MM.1S (cell line): ENCODE measurements at regions not wholly inside any gene's neighbourhood (a gene's known extent, or its start where the extent isn't known, plus 50 kb on each side); places are given as distances from the start of the nearest gene placed in this dataset.

Experiments
- DNase-seq: peaks from one replicate; pipeline ENCODE4 v3.0.0-alpha.2; 2015
- H2AFZ ChIP-seq: fragments of 300-600 bp; sonication (generic); 2 replicates; pipeline ENCODE4 v1.6.0; 2016; ENCODE audit warnings: antibody characterized with exemption, low read length
- H3F3A ChIP-seq: fragments of 300-600 bp; sonication (generic); 2 replicates; pipeline ENCODE4 v1.6.1; 2016; ENCODE audit warnings: mild to moderate bottlenecking, antibody characterized with exemption, low read length, moderate library complexity, mixed read lengths; ENCODE audit not compliant: insufficient read depth
- H3K27ac ChIP-seq: fragments of 300-600 bp; sonication (generic); 2 replicates; pipeline ENCODE4 v1.5.1; 2016; ENCODE audit warnings: mild to moderate bottlenecking, low read length
- H3K27me3 ChIP-seq: fragments of 300-600 bp; sonication (generic); replicated peaks from 2 replicates; pipeline ENCODE4 v1.6.0; 2016; ENCODE audit warnings: low read length; ENCODE audit not compliant: insufficient read depth
- H3K36me3 ChIP-seq: fragments of 300-600 bp; sonication (generic); replicated peaks from 2 replicates; pipeline ENCODE4 v1.6.1; 2016; ENCODE audit warnings: mild to moderate bottlenecking, low read length, mixed read lengths; ENCODE audit not compliant: insufficient read depth
- H3K4me1 ChIP-seq: fragments of 300-600 bp; sonication (generic); 2 replicates; pipeline ENCODE4 v1.6.1; 2016; ENCODE audit warnings: low read length, mixed read lengths
- H3K4me2 ChIP-seq: fragments of 300-600 bp; sonication (generic); 2 replicates; pipeline ENCODE4 v1.6.0; 2016; ENCODE audit warnings: low read depth, low read length
- H3K4me3 ChIP-seq: fragments of 300-600 bp; sonication (generic); 2 replicates; pipeline ENCODE4 v1.5.1; 2016; ENCODE audit warnings: low read length, mixed read lengths
- H3K79me2 ChIP-seq: fragments of 300-600 bp; sonication (generic); 2 replicates; pipeline ENCODE4 v1.6.1; 2016; ENCODE audit warnings: mixed run types, low read length, mixed read lengths
- H3K9ac ChIP-seq: fragments of 300-600 bp; sonication (generic); 2 replicates; pipeline ENCODE4 v1.6.1; 2016; ENCODE audit warnings: low read length, mixed read lengths
- H3K9me2 ChIP-seq: fragments of 300-600 bp; sonication (generic); replicated peaks from 2 replicates; pipeline ENCODE4 v1.6.1; 2016; ENCODE audit warnings: mild to moderate bottlenecking, low read length, mixed read lengths; ENCODE audit not compliant: insufficient read depth
- H3K9me3 ChIP-seq: fragments of 300-600 bp; sonication (generic); replicated peaks from 2 replicates; pipeline ENCODE4 v1.6.1; 2016; ENCODE audit warnings: mild to moderate bottlenecking, low read length, mixed read lengths; ENCODE audit not compliant: insufficient read depth
- H4K20me1 ChIP-seq: fragments of 300-600 bp; sonication (generic); 2 replicates; pipeline ENCODE4 v1.6.1; 2016; ENCODE audit warnings: mild to moderate bottlenecking, low read length, moderate library complexity, mixed read lengths; ENCODE audit not compliant: insufficient read depth
- EZH2 ChIP-seq: fragments of 300-600 bp; sonication (generic); optimal IDR thresholded peaks from 2 replicates; pipeline ENCODE3; 2017; ENCODE audit warnings: low read depth, mild to moderate bottlenecking, antibody characterized with exemption, low read length, mixed read lengths
- EZH2phosphoT487 ChIP-seq: fragments of 300-600 bp; sonication (generic); IDR thresholded peaks from 2 replicates; pipeline ENCODE4 v1.6.1; 2018; ENCODE audit warnings: antibody characterized with exemption, low read length
- TF ChIP-seq, protein P1 (sequence below): fragments of 300-600 bp; sonication (generic); IDR thresholded peaks from 2 replicates; pipeline ENCODE4 v1.5.1; 2016; ENCODE audit warnings: antibody characterized with exemption, low read length, mixed read lengths

DNA sequence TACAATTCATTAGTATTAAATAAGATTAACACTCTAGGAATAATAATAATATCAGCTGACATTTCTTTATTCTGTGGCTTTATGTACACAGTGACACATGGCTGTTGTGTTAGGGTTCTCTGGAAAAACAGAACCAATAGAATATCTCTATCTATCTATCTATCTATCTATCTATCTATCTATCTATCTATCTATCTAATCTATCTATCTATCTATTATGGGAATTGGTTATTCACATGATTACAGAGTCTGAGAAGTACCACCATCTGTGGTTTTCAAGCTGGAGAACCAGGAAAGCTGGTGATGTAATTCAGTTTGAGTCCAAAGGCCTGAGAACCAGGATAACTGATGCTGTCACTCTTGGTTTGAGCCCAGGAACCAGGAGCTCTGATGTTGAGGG, 194.1 kb upstream of the MTPN start:
- Histone ChIP-seq H3K9me3 (no peaks in the 10 kb centered on the region), H3K36me3 (no peaks in the 10 kb centered on the region), H4K20me1 (no peaks in the 10 kb centered on the region), H3K27me3 (no peaks in the 10 kb centered on the region), H3K79me2 (no peaks in the 10 kb centered on the region), H3K4me1 (no peaks in the 10 kb centered on the region), H3K27ac (no peak overlapping the region), H2AFZ (no peak overlapping the region), H3F3A (no peaks in the 10 kb centered on the region), H3K4me2 (no peak overlapping the region), H3K9ac (no peak overlapping the region), H3K9me2 (no peaks in the 10 kb centered on the region), H3K4me3 (no peak overlapping the region)
- TF ChIP-seq EZH2 (no peak), EZH2phosphoT487 (no peak)
- TF ChIP-seq, protein P1, sequence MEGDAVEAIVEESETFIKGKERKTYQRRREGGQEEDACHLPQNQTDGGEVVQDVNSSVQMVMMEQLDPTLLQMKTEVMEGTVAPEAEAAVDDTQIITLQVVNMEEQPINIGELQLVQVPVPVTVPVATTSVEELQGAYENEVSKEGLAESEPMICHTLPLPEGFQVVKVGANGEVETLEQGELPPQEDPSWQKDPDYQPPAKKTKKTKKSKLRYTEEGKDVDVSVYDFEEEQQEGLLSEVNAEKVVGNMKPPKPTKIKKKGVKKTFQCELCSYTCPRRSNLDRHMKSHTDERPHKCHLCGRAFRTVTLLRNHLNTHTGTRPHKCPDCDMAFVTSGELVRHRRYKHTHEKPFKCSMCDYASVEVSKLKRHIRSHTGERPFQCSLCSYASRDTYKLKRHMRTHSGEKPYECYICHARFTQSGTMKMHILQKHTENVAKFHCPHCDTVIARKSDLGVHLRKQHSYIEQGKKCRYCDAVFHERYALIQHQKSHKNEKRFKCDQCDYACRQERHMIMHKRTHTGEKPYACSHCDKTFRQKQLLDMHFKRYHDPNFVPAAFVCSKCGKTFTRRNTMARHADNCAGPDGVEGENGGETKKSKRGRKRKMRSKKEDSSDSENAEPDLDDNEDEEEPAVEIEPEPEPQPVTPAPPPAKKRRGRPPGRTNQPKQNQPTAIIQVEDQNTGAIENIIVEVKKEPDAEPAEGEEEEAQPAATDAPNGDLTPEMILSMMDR: no peak
- no peak for DNase-seq

DNA sequence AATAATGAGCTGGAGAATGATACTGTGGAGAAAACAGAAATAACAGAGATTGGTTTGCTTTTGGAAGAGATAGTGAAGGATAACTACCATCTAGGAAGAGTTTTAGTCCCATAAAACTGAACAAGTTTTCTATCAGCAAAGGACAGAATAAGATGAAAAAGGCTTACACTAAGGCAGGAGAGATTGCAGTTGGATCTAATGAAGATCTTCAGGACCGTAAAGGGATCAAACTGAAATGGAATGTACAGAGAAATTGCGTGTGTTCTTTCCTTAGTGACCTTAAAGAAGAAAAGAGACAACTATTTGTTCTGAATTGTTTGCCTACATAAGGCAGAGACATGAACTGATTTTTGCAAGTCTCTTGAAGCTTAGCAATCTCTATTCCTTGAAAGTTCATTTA, 191.7 kb upstream of the MTPN start:
- no peaks in the 10 kb centered on the region for H3K79me2 ChIP-seq
- no peak overlapping the region for H3K9ac ChIP-seq
- no peak overlapping the region for H2AFZ ChIP-seq
- TF ChIP-seq EZH2phosphoT487 (no peak), EZH2 (no peak)
- TF ChIP-seq, protein P1: no peak
- no peak overlapping the region for H3K4me2 ChIP-seq
- no peaks in the 10 kb centered on the region for H3F3A ChIP-seq
- H3K9me2 ChIP-seq: no peaks in the 10 kb centered on the region
- DNase-seq: no peak
- H3K4me3 ChIP-seq: no peak overlapping the region
- no peak overlapping the region for H3K27ac ChIP-seq
- no peaks in the 10 kb centered on the region for H4K20me1 ChIP-seq
- no peaks in the 10 kb centered on the region for H3K36me3 ChIP-seq
- no peaks in the 10 kb centered on the region for H3K27me3 ChIP-seq
- no peaks in the 10 kb centered on the region for H3K4me1 ChIP-seq
- no peaks in the 10 kb centered on the region for H3K9me3 ChIP-seq

DNA sequence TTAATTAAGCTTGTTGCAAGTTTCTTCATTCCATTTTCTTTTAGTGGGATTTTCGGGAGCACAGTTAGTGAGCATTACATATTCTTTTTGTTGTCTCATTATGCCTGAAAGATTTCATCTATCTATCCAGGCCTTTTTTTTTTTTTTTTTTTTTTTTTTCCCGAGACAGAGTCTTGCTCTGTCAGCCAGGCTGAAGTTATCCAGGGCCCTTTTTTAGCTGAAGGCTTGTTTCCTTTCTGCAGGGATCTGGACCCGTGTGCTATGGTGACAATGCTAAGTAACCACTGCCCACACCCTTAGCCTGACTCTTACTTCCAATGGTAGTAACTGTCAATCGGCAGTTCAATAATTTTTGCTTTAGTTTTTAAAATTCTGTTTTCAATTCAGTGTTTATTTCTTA, 190.8 kb upstream of the MTPN start:
- Histone ChIP-seq H3K27me3 (no peaks in the 10 kb centered on the region), H3K9me2 (no peaks in the 10 kb centered on the region), H2AFZ (no peak overlapping the region), H3K79me2 (no peaks in the 10 kb centered on the region), H3K4me1 (no peaks in the 10 kb centered on the region), H4K20me1 (no peaks in the 10 kb centered on the region), H3K9me3 (no peaks in the 10 kb centered on the region), H3K36me3 (no peaks in the 10 kb centered on the region), H3K9ac (no peak overlapping the region), H3K27ac (no peak overlapping the region), H3F3A (no peaks in the 10 kb centered on the region), H3K4me2 (no peak overlapping the region), H3K4me3 (no peak overlapping the region)
- TF ChIP-seq, protein P1: no peak
- no peak for TF ChIP-seq EZH2
- TF ChIP-seq EZH2phosphoT487: no peak
- DNase-seq: no peak
